ENCODE measurements at regions not wholly inside any gene's neighbourhood (a gene's known extent, or its start where the extent isn't known, plus 50 kb on each side); places are given as distances from the start of the nearest gene placed in this dataset.

- no peak for TF ChIP-seq EGR2 (tag by site-specific recombination; IDR thresholded peaks at IDR 0.05; ENCODE audit: low read depth)
- TF ChIP-seq ZNF777 (tag by site-specific recombination; IDR thresholded peaks at IDR 0.05; ENCODE audit: borderline replicate concordance) = no peak
- TF ChIP-seq, protein P1, sequence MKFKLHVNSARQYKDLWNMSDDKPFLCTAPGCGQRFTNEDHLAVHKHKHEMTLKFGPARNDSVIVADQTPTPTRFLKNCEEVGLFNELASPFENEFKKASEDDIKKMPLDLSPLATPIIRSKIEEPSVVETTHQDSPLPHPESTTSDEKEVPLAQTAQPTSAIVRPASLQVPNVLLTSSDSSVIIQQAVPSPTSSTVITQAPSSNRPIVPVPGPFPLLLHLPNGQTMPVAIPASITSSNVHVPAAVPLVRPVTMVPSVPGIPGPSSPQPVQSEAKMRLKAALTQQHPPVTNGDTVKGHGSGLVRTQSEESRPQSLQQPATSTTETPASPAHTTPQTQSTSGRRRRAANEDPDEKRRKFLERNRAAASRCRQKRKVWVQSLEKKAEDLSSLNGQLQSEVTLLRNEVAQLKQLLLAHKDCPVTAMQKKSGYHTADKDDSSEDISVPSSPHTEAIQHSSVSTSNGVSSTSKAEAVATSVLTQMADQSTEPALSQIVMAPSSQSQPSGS (tag by site-specific recombination; IDR thresholded peaks at IDR 0.05; ENCODE audit: low read depth) = no peak
- TF ChIP-seq ZBTB49 (tag by site-specific recombination; IDR thresholded peaks at IDR 0.05; ENCODE audit: low read depth) = no peak
- no peak for TF ChIP-seq ZNF433 (tag by site-specific recombination; IDR thresholded peaks at IDR 0.05; ENCODE audit: low read depth)
- TF ChIP-seq, protein P2, sequence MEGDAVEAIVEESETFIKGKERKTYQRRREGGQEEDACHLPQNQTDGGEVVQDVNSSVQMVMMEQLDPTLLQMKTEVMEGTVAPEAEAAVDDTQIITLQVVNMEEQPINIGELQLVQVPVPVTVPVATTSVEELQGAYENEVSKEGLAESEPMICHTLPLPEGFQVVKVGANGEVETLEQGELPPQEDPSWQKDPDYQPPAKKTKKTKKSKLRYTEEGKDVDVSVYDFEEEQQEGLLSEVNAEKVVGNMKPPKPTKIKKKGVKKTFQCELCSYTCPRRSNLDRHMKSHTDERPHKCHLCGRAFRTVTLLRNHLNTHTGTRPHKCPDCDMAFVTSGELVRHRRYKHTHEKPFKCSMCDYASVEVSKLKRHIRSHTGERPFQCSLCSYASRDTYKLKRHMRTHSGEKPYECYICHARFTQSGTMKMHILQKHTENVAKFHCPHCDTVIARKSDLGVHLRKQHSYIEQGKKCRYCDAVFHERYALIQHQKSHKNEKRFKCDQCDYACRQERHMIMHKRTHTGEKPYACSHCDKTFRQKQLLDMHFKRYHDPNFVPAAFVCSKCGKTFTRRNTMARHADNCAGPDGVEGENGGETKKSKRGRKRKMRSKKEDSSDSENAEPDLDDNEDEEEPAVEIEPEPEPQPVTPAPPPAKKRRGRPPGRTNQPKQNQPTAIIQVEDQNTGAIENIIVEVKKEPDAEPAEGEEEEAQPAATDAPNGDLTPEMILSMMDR (tag by site-specific recombination; IDR thresholded peaks at IDR 0.05) = no peak
- TF ChIP-seq HOXD13 (CRISPR knock-in tag; IDR thresholded peaks at IDR 0.05; ENCODE audit: borderline replicate concordance) = no peak
- TF ChIP-seq HOXA7 (CRISPR knock-in tag; IDR thresholded peaks at IDR 0.05; ENCODE audit: borderline replicate concordance) = no peak
- TF ChIP-seq ZNF560 (tag by site-specific recombination; IDR thresholded peaks at IDR 0.05; ENCODE audit: borderline replicate concordance) = no peak
- TF ChIP-seq KLF16 (tag by site-specific recombination; IDR thresholded peaks at IDR 0.05) = no peak
- no peak for TF ChIP-seq PRDM1 (tag by site-specific recombination; IDR thresholded peaks at IDR 0.05)
- no peak for TF ChIP-seq SP2 (tag by site-specific recombination; IDR thresholded peaks at IDR 0.05)
- no peak for TF ChIP-seq RBAK (tag by site-specific recombination; IDR thresholded peaks at IDR 0.05)
Observed at GRCh38 chr18:67428158-67428557, 88.4 kb downstream of the DSEL start.
